Stimulated activated effector memory CD8-positive, alpha-beta T cell treated with anti-CD3 and anti-CD28 coated beads, Interleukin-12 subunit alpha, Interleukin-12 subunit beta, amount 100 ng/mL, for 72 hours (primary cell): ENCODE measurements at regions not wholly inside any gene's neighbourhood (a gene's known extent, or its start where the extent isn't known, plus 50 kb on each side); places are given as distances from the start of the nearest gene placed in this dataset.
A peak's percentile ranks its signal among the peaks of the same experiment; 100 is the strongest.

Experiments used
- ATAC-seq: fragments of 150-1000 bp; cut with Tn5 transposase; 2 replicates; pipeline ENCODE4 v1.10.0; 2021
- DNase-seq, 2 donors: peaks; one replicate each; pipeline ENCODE4 v3.0.0; 2021 to 2022; ENCODE audit warnings: low spot score in 2 of 2
- H3K27ac Mint-ChIP-seq: one replicate; pipeline ENCODE4 v1.8.0; 2022; ENCODE audit warnings: mild to moderate bottlenecking, mixed read lengths
- H3K36me3 Mint-ChIP-seq: one replicate; pipeline ENCODE4 v1.8.0; 2022; ENCODE audit warnings: mild to moderate bottlenecking, mixed read lengths
- H3K4me1 Mint-ChIP-seq: one replicate; pipeline ENCODE4 v1.8.0; 2022; ENCODE audit warnings: mixed read lengths
- H3K4me3 Mint-ChIP-seq: one replicate; pipeline ENCODE4 v1.8.0; 2022; ENCODE audit warnings: mild to moderate bottlenecking, mixed read lengths
- H3K9me3 Mint-ChIP-seq: one replicate; pipeline ENCODE4 v1.8.0; 2022; ENCODE audit warnings: mixed read lengths

DNA sequence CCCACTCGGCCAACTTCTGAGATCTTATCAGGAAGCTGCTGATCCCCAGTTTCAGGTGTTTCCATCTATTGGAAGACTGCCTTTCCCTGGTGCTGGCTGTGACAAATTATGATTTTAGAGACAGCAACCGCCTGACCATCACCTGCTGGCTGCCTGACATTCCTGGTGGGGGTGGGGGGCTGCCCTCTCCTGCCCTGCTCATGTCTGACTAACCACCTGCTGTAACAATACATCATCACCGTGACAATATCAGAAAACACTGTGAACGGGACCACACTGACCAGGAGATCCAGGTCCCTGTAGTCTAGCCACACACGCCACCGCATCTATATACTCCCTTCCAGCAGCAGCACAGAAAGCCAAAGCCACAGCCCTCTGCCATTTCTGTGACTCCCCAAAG is 537.5 kb downstream of the QKI start:
- Mint-ChIP-seq H3K9me3 (no peaks in the 10 kb centered on the region), H3K4me1 (peaks cover 4% of the 10 kb centered on the region), H3K27ac (no peak overlapping the region), H3K4me3 (no peak overlapping the region), H3K36me3 (no peaks in the 10 kb centered on the region)
- DNase-seq (no peak), ATAC-seq (no peak)

DNA sequence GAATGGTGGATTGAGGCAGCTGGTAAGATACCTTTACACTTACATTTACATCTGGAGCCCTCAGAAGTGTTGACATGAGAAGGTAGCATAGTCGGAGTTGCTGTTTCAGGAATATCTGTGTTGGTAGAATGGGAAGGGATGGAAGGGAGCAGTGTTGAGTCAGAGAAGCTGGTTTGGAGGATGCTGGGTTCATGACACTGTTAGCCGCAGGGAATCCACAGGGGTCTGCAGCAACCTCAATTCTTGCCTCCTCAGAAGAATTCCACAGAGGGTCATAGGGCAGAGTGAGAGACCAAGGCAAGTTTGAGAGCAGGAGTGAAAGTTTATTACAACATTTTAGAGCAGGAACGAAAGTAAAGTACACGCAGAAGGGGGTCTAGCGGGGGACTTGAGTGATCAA is 536.8 kb downstream of the QKI start:
- DNase-seq (no peak), ATAC-seq (no peak)
- no peak overlapping the region for H3K27ac Mint-ChIP-seq
- no peaks in the 10 kb centered on the region for H3K4me1 Mint-ChIP-seq
- H3K4me3 Mint-ChIP-seq = no peak overlapping the region
- H3K9me3 Mint-ChIP-seq = no peaks in the 10 kb centered on the region
- no peaks in the 10 kb centered on the region for H3K36me3 Mint-ChIP-seq

DNA sequence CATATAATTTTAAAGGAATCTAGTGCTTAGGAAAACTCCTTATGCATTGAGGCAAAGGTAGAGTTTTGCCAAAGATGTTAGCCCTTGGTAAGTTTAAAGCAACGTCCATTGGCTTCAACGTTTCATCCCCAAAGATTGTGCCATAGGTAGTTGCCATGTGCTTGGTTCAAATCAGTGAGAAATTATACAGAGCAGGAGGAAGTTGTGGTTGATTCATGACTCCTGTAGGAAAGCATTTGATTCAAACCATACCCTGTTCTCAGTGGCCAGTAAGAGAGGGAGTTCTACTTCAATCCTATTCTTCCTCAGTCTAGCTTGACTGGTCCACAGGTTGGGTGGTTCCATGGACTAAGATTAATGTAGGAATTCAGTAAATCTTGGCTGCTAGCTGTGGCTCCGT is 535.6 kb downstream of the QKI start:
- DNase-seq = no peak
- H3K27ac Mint-ChIP-seq = no peak overlapping the region
- H3K36me3 Mint-ChIP-seq = no peaks in the 10 kb centered on the region
- H3K4me3 Mint-ChIP-seq = no peak overlapping the region
- no peaks in the 10 kb centered on the region for H3K9me3 Mint-ChIP-seq
- H3K4me1 Mint-ChIP-seq = no peaks in the 10 kb centered on the region
- ATAC-seq = no peak

DNA sequence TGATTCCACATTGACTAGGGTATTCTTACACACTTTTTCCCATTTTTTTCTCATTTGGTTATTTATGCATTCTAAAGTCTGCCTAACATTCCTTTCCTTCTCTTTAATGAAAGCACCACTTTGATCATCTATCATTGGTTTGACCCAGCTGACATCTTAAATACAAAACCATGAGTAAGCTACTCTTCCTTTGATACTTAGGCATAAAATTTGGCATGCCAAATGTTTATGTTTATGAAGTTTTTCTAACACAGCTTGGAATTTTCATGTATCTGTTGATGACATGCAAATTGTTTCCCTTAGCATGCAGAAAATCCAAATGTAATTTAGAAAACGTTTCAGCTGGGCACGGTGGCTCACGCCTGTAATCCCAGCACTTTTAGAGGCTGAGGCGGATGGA is 534.9 kb downstream of the QKI start:
- DNase-seq (no peak), ATAC-seq (no peak)
- H3K4me1 Mint-ChIP-seq = no peaks in the 10 kb centered on the region
- no peaks in the 10 kb centered on the region for H3K36me3 Mint-ChIP-seq
- no peak overlapping the region for H3K4me3 Mint-ChIP-seq
- no peaks in the 10 kb centered on the region for H3K9me3 Mint-ChIP-seq
- H3K27ac Mint-ChIP-seq = no peak overlapping the region

DNA sequence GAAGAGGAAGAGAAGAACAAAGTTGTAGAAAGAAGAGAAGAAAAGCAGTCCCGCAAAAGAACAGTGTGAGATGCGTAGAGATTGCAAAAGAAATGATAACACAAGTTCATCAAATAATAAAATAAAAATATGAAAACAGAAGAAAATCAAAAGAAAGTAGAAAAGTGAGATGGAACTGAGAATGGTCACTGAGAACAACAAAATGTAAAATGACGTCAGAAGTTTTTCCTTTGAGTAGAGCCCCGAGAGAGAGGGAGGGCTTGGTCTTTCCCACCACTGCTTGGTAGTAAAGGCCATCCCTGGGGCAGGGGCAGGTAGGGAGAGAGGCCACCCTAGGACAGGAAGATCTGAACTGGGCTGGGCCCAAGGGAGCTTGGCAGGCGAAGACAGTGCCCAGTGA is 533.7 kb downstream of the QKI start:
- no peaks in the 10 kb centered on the region for H3K36me3 Mint-ChIP-seq
- H3K4me1 Mint-ChIP-seq = no peaks in the 10 kb centered on the region
- ATAC-seq = no peak
- H3K9me3 Mint-ChIP-seq = no peaks in the 10 kb centered on the region
- H3K4me3 Mint-ChIP-seq = no peak overlapping the region
- no peak overlapping the region for H3K27ac Mint-ChIP-seq
- DNase-seq = no peak

DNA sequence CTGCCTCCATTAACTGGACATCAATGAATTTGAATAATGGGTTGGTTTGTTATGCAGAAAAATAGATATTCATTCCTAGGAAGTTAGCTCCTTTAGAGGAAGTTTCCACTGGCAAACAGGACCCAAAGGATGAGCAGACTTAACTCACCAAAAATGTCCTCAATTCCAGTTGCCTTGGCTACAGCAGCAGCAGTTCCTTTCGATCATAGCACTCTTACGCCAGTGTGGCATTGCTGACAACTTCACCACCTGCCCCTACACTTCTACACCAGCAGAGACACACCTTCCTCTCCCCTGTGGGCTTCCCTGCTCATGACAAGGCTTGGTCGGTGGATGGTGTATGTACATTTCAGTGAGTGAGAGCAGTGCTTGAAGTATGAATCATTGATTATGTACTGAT is 532.8 kb downstream of the QKI start:
- Mint-ChIP-seq H3K9me3 (no peaks in the 10 kb centered on the region), H3K4me3 (no peak overlapping the region), H3K4me1 (no peaks in the 10 kb centered on the region), H3K27ac (no peak overlapping the region), H3K36me3 (no peaks in the 10 kb centered on the region)
- no peak for DNase-seq
- ATAC-seq = no peak

DNA sequence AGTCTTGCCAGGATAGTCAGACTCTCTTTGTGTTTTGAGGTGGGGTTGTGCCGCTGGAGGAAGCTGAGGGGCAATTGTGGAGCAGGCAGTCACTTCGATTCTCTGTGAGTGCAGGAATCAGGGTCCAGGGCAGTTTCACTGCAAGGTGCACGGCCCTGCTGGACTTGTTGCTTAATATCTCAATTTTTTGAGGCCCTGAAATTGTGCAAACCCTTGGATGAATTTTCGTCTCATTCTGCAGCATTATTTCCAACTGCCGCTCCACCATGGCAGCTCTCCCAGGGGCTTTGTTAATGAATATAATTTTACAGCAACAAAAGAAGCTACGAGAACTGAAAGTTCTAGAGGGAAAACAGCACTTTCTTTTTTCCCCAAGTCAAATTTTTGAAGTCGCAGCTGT is 531.9 kb downstream of the QKI start:
- no peak for DNase-seq

DNA sequence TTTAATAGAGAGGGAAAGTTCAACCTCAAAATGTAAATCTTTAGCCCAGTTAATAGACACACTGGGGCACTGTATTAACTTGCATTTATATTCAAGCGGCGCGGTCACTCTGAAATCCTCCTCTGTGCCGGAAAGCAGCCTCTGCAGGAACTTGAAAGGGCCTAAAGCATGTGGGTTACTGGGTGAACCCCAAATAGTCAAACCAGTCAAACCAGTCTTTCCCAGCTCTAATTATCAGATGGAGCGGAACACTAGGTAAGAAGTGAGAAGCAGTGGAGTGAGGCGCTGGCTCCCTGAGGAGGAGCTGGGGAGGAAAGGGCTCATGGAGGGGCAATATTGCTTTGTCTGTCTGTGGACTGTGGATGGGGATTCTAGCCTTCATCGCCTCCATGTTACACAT is 531.3 kb downstream of the QKI start:
- Mint-ChIP-seq H3K4me3 (no peak overlapping the region), H3K27ac (no peak overlapping the region), H3K4me1 (no peaks in the 10 kb centered on the region), H3K36me3 (no peaks in the 10 kb centered on the region), H3K9me3 (no peaks in the 10 kb centered on the region)
- DNase-seq (no peak), ATAC-seq (no peak)

More for the DNA sequence above, 531.9 kb downstream of the QKI start:
- Mint-ChIP-seq H3K9me3 (no peaks in the 10 kb centered on the region), H3K4me3 (no peak overlapping the region), H3K4me1 (no peaks in the 10 kb centered on the region), H3K36me3 (no peaks in the 10 kb centered on the region), H3K27ac (no peak overlapping the region)
- no peak for ATAC-seq

DNA sequence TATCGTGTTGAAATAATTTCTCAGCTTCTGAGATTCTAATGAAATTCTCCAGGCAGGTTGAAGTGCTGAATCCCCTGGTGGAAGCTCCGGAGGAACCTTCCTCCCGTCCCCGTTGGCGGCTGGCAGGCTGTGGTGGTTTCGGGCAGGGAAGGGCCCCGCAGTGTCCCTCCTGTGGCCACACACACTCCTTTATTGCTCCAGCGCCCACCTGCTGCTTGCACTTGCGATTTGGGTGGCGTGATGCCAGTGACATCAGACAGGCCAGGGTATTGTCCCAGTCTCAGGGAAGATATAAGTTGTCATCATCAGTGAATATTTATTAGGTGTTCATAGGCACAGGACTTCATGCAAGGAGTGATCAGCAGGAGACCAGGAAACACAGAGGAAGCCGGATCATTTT is 530.4 kb downstream of the QKI start:
- DNase-seq = no peak
- no peak for ATAC-seq
- no peaks in the 10 kb centered on the region for H3K9me3 Mint-ChIP-seq
- H3K27ac Mint-ChIP-seq = no peak overlapping the region
- H3K4me3 Mint-ChIP-seq = no peak overlapping the region
- H3K4me1 Mint-ChIP-seq = no peaks in the 10 kb centered on the region
- no peaks in the 10 kb centered on the region for H3K36me3 Mint-ChIP-seq

DNA sequence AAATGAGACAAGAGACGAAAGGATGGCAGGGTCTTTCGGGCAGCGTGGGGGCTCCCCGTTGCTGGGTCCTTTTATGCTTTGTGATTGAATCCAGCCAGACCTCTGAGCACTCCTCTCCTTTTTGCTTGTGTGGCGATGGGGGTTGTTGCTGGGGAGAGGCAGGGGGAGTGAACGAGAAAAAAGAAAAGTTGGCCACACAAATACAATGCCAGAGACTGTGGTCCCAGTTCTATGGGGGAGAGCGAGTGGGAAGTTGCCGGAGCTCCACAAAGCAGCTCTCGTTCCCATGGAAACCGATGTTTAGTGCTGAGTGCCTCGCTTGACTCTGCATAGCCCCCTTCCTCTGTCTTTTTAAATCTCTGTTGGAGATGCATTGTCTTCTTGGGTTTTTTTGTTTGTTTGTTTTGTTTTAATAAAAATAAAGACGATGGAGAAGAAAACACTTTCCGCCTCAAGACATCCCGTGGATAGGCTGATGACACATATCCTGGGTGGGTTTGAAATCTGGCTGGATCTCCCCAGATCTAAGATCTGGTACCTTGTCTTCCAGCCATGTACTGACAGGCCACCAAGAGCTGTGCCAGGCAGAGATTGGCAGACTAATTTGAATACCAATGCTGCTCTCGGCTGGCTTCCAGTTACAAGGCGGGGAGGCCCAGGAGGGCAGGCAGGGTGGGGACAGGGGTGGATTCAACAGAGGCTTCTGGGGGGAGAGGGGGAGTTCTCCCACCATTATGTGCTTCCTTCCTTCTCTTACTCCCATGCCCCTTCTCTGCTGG is 529.3 kb downstream of the QKI start:
- no peak for ATAC-seq

DNA sequence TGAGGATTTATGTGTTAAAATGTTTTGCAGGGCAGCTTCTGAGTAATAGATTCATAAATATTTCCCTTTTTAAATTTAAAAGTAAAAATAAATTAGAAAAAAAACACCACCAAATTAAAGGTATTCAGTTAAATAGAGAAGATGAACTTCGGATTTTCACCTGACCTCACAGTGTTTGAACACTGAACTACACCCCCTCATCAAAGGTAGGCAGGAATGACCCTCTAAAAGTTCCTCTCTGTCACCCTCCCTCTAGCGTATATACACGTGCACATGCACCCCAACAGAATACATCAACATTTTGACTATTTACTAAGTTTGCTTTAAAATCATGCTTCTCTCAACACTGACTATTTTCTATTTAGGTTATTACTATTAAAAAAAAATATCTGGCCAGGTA is 528.3 kb downstream of the QKI start:
- DNase-seq = no peak
- Mint-ChIP-seq H3K4me1 (no peaks in the 10 kb centered on the region), H3K27ac (peak overlapping the region; percentile 63), H3K36me3 (no peaks in the 10 kb centered on the region), H3K9me3 (no peaks in the 10 kb centered on the region), H3K4me3 (no peak overlapping the region)
- no peak for ATAC-seq

More for the DNA sequence above, 529.3 kb downstream of the QKI start:
- Mint-ChIP-seq H3K27ac (peak overlapping the region; percentile 63), H3K4me1 (no peaks in the 10 kb centered on the region), H3K9me3 (no peaks in the 10 kb centered on the region), H3K36me3 (no peaks in the 10 kb centered on the region), H3K4me3 (no peak overlapping the region)
- DNase-seq = no peak

DNA sequence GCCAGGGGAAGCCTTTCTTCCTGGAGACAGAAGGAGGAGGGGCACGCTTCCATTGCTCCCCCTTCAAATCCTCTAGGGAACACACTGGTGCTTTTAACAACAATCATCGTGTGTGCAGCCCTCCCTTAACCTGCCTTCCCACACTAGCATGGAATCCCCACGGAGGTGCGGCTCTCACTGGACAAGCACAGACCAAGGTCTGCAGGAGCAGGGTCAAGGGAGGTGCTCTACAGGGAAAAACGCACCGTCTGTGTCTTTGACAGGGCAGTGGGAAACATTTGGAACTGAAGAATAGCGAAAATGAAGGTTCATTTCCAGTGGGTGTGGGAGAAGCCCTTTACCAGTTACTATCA is 527.1 kb downstream of the QKI start:
- DNase-seq (no peak), ATAC-seq (no peak)
- Mint-ChIP-seq H3K36me3 (no peaks in the 10 kb centered on the region), H3K4me3 (no peak overlapping the region), H3K27ac (no peak overlapping the region), H3K4me1 (no peaks in the 10 kb centered on the region), H3K9me3 (no peaks in the 10 kb centered on the region)

DNA sequence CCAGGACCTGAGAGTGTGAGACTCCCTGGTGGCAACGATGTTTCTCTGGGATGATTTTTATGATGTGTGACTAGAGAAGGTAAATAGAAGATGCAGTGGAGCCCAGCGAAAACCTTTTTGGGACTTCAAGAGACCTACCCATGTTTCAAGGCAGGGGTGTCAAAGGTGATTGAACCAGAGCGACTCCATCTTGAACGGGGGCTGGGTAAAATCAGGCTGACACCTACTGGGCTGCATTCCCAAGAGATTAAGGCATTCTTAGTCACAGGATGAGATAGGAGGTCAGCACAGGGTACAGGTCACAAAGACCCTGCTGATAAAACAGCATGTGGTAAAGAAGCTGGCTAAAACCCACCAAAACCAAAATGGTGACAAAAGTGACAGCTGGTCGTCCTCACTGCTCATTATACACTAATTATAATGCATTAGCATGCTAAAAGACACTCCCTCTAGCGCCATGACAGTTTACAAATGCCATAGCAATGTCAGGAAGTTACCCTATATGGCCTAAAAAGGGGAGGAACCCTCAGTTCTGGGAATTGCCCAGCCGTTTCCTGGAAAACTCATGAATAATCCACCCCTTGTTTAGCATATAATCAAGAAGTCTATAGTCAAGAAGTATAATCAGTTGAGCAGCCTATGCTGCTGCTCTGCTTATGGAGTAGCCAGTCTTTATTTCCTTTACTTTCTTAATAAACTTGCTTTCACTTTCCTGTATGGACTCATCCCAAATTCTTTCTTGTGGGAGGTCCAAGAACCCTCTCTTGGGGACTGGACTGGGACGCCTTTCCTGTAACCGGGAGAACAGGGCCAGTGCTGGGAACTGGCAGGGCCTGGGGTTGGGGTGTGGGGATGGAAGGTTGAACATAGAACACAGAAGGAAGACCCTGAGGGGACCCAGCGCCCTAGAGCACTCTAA is 526.4 kb downstream of the QKI start:
- DNase-seq = no peak
- ATAC-seq = peak; percentile 16

DNA sequence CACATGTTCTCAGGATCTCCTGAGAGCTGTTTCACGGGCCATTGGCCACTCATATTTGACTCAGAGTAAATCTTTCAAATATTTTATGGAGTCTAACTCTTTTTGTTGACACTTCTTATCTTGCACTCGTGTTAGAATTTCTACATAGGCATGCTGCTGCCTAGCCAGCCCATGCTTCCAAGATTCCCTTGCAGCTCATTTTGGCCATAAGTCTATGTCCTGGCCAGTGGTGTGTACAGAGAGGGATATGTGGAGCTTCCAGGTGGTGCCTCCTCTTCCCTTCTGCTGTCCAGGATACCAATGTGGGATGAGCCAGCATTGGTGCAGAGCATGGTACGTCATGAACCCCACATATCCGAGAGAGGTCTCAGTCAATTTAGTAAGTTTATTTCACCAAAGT is 522.6 kb downstream of the QKI start:
- H3K9me3 Mint-ChIP-seq = no peaks in the 10 kb centered on the region
- H3K36me3 Mint-ChIP-seq = no peaks in the 10 kb centered on the region

More for the DNA sequence above, 526.4 kb downstream of the QKI start:
- no peaks in the 10 kb centered on the region for H3K36me3 Mint-ChIP-seq
- no peaks in the 10 kb centered on the region for H3K4me1 Mint-ChIP-seq
- H3K4me3 Mint-ChIP-seq = no peak overlapping the region
- H3K9me3 Mint-ChIP-seq = no peaks in the 10 kb centered on the region
- no peak overlapping the region for H3K27ac Mint-ChIP-seq

DNA sequence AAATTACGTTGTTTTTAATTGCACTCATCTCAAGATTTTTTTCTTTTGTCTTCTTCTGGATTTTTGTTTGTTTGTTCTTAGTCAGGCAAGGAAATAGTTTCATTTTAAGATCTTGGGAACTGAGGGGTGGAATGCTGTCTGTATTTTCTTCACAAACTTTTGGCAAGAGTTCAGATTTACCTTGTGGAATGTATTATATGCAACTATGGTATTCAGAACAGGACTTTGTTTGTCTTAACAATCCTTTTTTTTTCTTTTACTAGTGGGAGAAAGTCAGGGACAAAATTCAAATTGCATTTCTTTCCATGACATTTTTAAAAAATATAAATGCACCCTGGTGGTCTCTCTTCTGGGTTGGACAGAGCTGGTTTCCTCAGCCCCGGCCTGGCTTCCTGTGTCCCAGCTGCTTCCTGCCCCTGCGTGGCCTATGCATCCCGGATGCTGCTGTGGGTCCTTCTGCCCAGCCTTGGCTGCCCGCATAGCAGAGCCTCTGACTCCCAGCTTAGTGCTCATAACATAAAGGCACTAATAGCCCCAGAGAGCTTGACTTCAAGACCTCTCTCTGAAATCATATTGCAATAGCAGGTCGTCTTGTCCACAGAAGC is 520.7 kb downstream of the QKI start:
- H3K36me3 Mint-ChIP-seq = no peaks in the 10 kb centered on the region
- peak; percentile 19 for ATAC-seq
- H3K4me3 Mint-ChIP-seq = no peak overlapping the region
- H3K4me1 Mint-ChIP-seq = no peaks in the 10 kb centered on the region
- no peaks in the 10 kb centered on the region for H3K9me3 Mint-ChIP-seq
- no peak overlapping the region for H3K27ac Mint-ChIP-seq
- no peak for DNase-seq

More for the DNA sequence above, 522.6 kb downstream of the QKI start:
- Mint-ChIP-seq H3K4me1 (no peaks in the 10 kb centered on the region), H3K4me3 (no peak overlapping the region), H3K27ac (no peak overlapping the region)
- DNase-seq (no peak), ATAC-seq (no peak)

DNA sequence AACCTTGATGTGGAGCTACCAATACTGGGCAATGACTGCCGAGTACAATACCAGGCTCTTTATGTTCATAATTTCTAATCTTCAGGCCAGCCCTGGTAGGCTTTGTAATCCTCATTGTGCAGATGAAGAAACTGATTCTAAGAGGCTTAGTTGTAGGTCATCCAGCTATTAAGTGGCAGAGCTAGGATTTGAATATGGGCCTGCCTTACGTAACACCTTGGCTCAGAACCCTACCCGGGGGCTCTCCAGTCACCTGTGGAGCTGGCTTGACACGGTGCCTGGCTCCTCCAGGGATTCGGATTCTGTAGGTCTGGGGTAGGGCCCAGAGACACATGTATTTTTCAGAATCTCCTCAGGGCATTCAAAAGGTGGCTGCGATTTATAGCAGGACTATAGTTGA is 515.5 kb downstream of the QKI start:
- ATAC-seq (no peak), DNase-seq (no peak)
- Mint-ChIP-seq H3K27ac (no peak overlapping the region), H3K4me3 (no peak overlapping the region), H3K4me1 (no peaks in the 10 kb centered on the region), H3K9me3 (no peaks in the 10 kb centered on the region), H3K36me3 (no peaks in the 10 kb centered on the region)
